Left ventricle myocardium inferior (tissue), 1 donor: ENCODE measurements at regions not wholly inside any gene's neighbourhood (a gene's known extent, or its start where the extent isn't known, plus 50 kb on each side); places are given as distances from the start of the nearest gene placed in this dataset.
A peak's percentile ranks its signal among the peaks of the same experiment; 100 is the strongest.

ENCODE experiments used
- DNase-seq: peaks from one replicate; pipeline ENCODE4 v3.0.0-alpha.2; 2020
- H3K27ac ChIP-seq: fragments of 200-600 bp; replicated peaks from 2 replicates; pipeline ENCODE4 v1.8.0; 2021
- H3K27me3 ChIP-seq: fragments of 200-600 bp; 2 replicates; pipeline ENCODE4 v1.8.0; 2021; ENCODE audit warnings: low read depth
- H3K36me3 ChIP-seq: fragments of 200-600 bp; 2 replicates; pipeline ENCODE4 v1.8.0; 2021
- H3K4me1 ChIP-seq: fragments of 200-600 bp; 2 replicates; pipeline ENCODE4 v1.8.0; 2021
- H3K4me3 ChIP-seq: fragments of 200-600 bp; 2 replicates; pipeline ENCODE4 v1.8.0; 2021; ENCODE audit warnings: mild to moderate bottlenecking, moderate library complexity
- H3K9me3 ChIP-seq: fragments of 200-600 bp; replicated peaks from 2 replicates; pipeline ENCODE4 v1.8.0; 2021
- CTCF ChIP-seq: fragments of 200-600 bp; IDR thresholded peaks from 2 replicates; pipeline ENCODE4 v1.8.0; 2021; ENCODE audit warnings: antibody characterized with exemption, mild to moderate bottlenecking, borderline replicate concordance
- intact Hi-C: fragments of 100-400 bp; cut with micrococcal nuclease; formaldehyde crosslinking; loops from one replicate; pipeline ENCODE4 v1.11.0; 2022
- donor health status: DM: no; HTN: yes; CAD: no; lungs with severe emphysema.

- no peak for DNase-seq
- Histone ChIP-seq H3K36me3 (no peaks in the 10 kb centered on the region), H3K4me1 (no peaks in the 10 kb centered on the region), H3K4me3 (no peak overlapping the region), H3K27ac (no peak overlapping the region), H3K9me3 (no peaks in the 10 kb centered on the region), H3K27me3 (no peaks in the 10 kb centered on the region)
- TF ChIP-seq CTCF, result no peak
- intact Hi-C loops, result no loop called here
Measured at GRCh38 chr7:109532262-109532992, 962.8 kb downstream of the DNAJB9 start.

- Histone ChIP-seq H3K36me3 (no peaks in the 10 kb centered on the region), H3K27me3 (no peaks in the 10 kb centered on the region), H3K4me1 (no peaks in the 10 kb centered on the region), H3K27ac (no peak overlapping the region), H3K9me3 (no peaks in the 10 kb centered on the region), H3K4me3 (no peak overlapping the region)
- intact Hi-C loops, result no loop called here
- TF ChIP-seq CTCF, result no peak
- DNase-seq, result no peak
Measured at GRCh38 chr7:109545686-109546085, 976.0 kb downstream of the DNAJB9 start.

- no peaks in the 10 kb centered on the region for H3K27me3 ChIP-seq
- H3K27ac ChIP-seq, result no peak overlapping the region
- intact Hi-C loops, result no loop called here
- peak overlapping the region; percentile 10 for H3K4me3 ChIP-seq
- TF ChIP-seq CTCF, result no peak
- no peak for DNase-seq
- H3K9me3 ChIP-seq, result peaks cover 18% of the 10 kb centered on the region
- H3K4me1 ChIP-seq, result no peaks in the 10 kb centered on the region
- H3K36me3 ChIP-seq, result no peaks in the 10 kb centered on the region
Measured at GRCh38 chr7:109549471-109550193, 980.0 kb downstream of the DNAJB9 start.

GRCh38 chr7:109552017-109552416 lies 982.3 kb downstream of the DNAJB9 start:
- H3K4me3 ChIP-seq, result no peak overlapping the region
- no peak for TF ChIP-seq CTCF
- intact Hi-C loops, result no loop called here
- DNase-seq, result no peak
- H3K36me3 ChIP-seq, result no peaks in the 10 kb centered on the region
- no peak overlapping the region for H3K27ac ChIP-seq
- H3K27me3 ChIP-seq, result no peaks in the 10 kb centered on the region
- H3K4me1 ChIP-seq, result no peaks in the 10 kb centered on the region
- H3K9me3 ChIP-seq, result peaks cover 40% of the 10 kb centered on the region

GRCh38 chr7:109577265-109577664 lies 1007.6 kb downstream of the DNAJB9 start:
- intact Hi-C loops, result no loop called here
- Histone ChIP-seq H3K36me3 (no peaks in the 10 kb centered on the region), H3K4me1 (no peaks in the 10 kb centered on the region), H3K27ac (no peak overlapping the region), H3K4me3 (no peak overlapping the region), H3K27me3 (no peaks in the 10 kb centered on the region), H3K9me3 (no peaks in the 10 kb centered on the region)
- DNase-seq, result no peak
- TF ChIP-seq CTCF, result no peak
